ENCODE measurements at regions not wholly inside any gene's neighbourhood (a gene's known extent, or its start where the extent isn't known, plus 50 kb on each side); places are given as distances from the start of the nearest gene placed in this dataset.

- no peaks in the 10 kb centered on the region for H3K27me3 Mint-ChIP-seq
- H3K4me1 Mint-ChIP-seq: no peaks in the 10 kb centered on the region
- peaks cover 7% of the 10 kb centered on the region for H3K9me3 Mint-ChIP-seq
- DNase-seq (no peak), ATAC-seq (ENCODE audit: low read depth) (no peak)
- POLR2A ChIA-PET: no interaction called here
- peaks cover 2% of the 10 kb centered on the region for H3K36me3 Mint-ChIP-seq
- no peak overlapping the region for H3K4me3 Mint-ChIP-seq
- H3K27ac Mint-ChIP-seq: no peak overlapping the region
Observed at GRCh38 chr5:29852329-29852728, 1341.2 kb upstream of the CDH6 start.

- ATAC-seq (ENCODE audit: low read depth) (no peak), DNase-seq (no peak)
- POLR2A ChIA-PET: no interaction called here
- H3K27ac Mint-ChIP-seq: no peak overlapping the region
- no peaks in the 10 kb centered on the region for H3K4me1 Mint-ChIP-seq
- H3K27me3 Mint-ChIP-seq: no peaks in the 10 kb centered on the region
- peaks cover 3% of the 10 kb centered on the region for H3K9me3 Mint-ChIP-seq
- H3K36me3 Mint-ChIP-seq: peaks cover 2% of the 10 kb centered on the region
- H3K4me3 Mint-ChIP-seq: no peak overlapping the region
Observed at GRCh38 chr5:29845206-29845605, 1348.3 kb upstream of the CDH6 start.

DNA sequence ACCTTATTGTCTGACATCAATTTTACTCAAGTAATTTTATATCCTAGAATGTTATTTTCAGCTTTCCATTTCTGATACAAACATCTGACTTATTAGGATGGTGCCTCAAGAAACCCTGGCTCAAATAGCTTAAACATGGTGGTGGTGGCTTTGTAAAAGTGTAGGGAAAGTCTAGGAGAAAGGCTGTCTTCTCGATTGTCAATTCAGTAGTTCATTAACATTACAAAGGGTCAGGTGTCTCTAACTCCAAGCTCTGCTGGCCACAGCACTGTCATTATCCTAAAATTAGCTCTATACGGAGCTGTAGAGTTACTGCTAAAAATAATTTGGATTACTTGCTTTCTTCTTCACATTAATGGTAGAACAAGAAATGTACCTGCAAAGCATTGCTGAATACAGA lies 1360.1 kb upstream of the CDH6 start:
- Mint-ChIP-seq H3K27me3 (no peaks in the 10 kb centered on the region), H3K36me3 (no peaks in the 10 kb centered on the region), H3K4me3 (no peak overlapping the region), H3K27ac (no peak overlapping the region), H3K9me3 (peaks cover 3% of the 10 kb centered on the region), H3K4me1 (no peaks in the 10 kb centered on the region)
- no peak for DNase-seq
- POLR2A ChIA-PET: no interaction called here
- ATAC-seq (ENCODE audit: low read depth): no peak

GRCh38 chr5:29822521-29822920 lies 1371.0 kb upstream of the CDH6 start:
- Mint-ChIP-seq H3K4me1 (no peaks in the 10 kb centered on the region), H3K27ac (no peak overlapping the region), H3K36me3 (no peaks in the 10 kb centered on the region), H3K9me3 (peaks cover 4% of the 10 kb centered on the region), H3K4me3 (no peak overlapping the region), H3K27me3 (no peaks in the 10 kb centered on the region)
- DNase-seq: no peak
- POLR2A ChIA-PET: no interaction called here
- ATAC-seq (ENCODE audit: low read depth): no peak

- Mint-ChIP-seq H3K9me3 (peaks cover 1% of the 10 kb centered on the region), H3K4me3 (no peak overlapping the region), H3K27ac (no peak overlapping the region), H3K27me3 (no peaks in the 10 kb centered on the region), H3K36me3 (no peaks in the 10 kb centered on the region), H3K4me1 (no peaks in the 10 kb centered on the region)
- POLR2A ChIA-PET: no interaction called here
- ATAC-seq (ENCODE audit: low read depth) (no peak), DNase-seq (no peak)
Observed at GRCh38 chr5:29811914-29812679, 1381.4 kb upstream of the CDH6 start.

GRCh38 chr5:29805804-29806203 lies 1387.7 kb upstream of the CDH6 start:
- POLR2A ChIA-PET: no interaction called here
- Mint-ChIP-seq H3K27ac (no peak overlapping the region), H3K4me1 (no peaks in the 10 kb centered on the region)

GRCh38 chr5:29800752-29801151 lies 1392.7 kb upstream of the CDH6 start:
- Mint-ChIP-seq H3K27me3 (no peaks in the 10 kb centered on the region), H3K36me3 (no peaks in the 10 kb centered on the region), H3K4me1 (no peaks in the 10 kb centered on the region), H3K4me3 (no peak overlapping the region), H3K27ac (no peak overlapping the region), H3K9me3 (peaks cover 4% of the 10 kb centered on the region)
- POLR2A ChIA-PET: no interaction called here
- DNase-seq (no peak), ATAC-seq (ENCODE audit: low read depth) (no peak)

More at GRCh38 chr5:29805804-29806203, 1387.7 kb upstream of the CDH6 start:
- no peak for DNase-seq
- Mint-ChIP-seq H3K4me3 (no peak overlapping the region), H3K27me3 (no peaks in the 10 kb centered on the region), H3K36me3 (no peaks in the 10 kb centered on the region), H3K9me3 (peaks cover 4% of the 10 kb centered on the region)
- ATAC-seq (ENCODE audit: low read depth): no peak

DNA sequence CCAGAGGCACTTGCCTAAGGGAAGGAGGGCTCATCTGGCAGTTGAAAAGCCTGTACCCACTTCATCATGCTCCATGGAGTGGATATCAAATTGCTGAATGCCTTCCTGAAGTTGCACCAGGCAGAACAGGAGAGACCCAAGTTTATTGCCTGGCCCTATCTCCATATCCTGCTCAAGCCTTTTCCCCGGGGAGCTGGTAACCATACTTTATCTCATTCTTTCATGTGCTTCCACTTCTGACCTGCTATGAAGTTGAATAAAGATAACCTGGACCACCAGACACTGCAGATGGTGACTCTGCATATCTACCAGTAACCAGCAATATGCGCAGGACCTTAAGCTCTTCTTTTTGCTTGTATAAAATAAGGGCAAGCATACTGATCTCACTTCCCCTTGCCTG lies 1397.5 kb upstream of the CDH6 start:
- Mint-ChIP-seq H3K27ac (no peak overlapping the region), H3K36me3 (no peaks in the 10 kb centered on the region)
- POLR2A ChIA-PET: no interaction called here

DNA sequence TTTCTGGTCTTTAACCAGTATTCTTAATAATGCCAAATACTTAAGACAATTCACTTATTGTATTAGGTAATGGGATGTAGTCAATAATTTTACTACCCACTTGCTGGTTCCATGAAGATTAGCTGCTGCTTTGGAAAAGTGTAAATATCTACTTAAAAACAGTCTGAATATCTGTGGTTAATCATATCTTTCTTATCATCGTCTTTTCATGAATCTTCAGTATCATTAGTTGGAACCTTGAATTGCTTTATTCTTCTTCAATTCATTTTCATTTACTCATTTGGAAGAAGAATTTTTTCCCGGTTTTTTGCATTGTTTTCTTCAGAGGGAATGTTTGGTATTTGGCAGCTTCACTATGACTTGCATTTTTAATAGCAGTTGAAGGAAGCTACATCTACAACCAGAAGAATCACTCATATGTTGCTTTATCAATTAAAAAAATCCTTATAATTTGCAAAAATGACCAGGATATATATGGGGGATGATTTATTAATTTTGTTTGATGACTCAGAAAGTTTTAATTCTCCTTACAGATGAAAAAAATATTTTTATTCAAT lies 1398.3 kb upstream of the CDH6 start:
- Mint-ChIP-seq H3K27me3 (no peaks in the 10 kb centered on the region), H3K4me1 (no peaks in the 10 kb centered on the region), H3K9me3 (peaks cover 3% of the 10 kb centered on the region), H3K36me3 (no peaks in the 10 kb centered on the region), H3K4me3 (no peak overlapping the region), H3K27ac (no peak overlapping the region)
- DNase-seq (no peak), ATAC-seq (ENCODE audit: low read depth) (no peak)
- POLR2A ChIA-PET: no interaction called here

More for the DNA sequence above, 1397.5 kb upstream of the CDH6 start:
- peaks cover 3% of the 10 kb centered on the region for H3K9me3 Mint-ChIP-seq
- no peak for DNase-seq
- H3K4me1 Mint-ChIP-seq: no peaks in the 10 kb centered on the region
- H3K27me3 Mint-ChIP-seq: no peaks in the 10 kb centered on the region
- no peak for ATAC-seq (ENCODE audit: low read depth)
- H3K4me3 Mint-ChIP-seq: no peak overlapping the region

DNA sequence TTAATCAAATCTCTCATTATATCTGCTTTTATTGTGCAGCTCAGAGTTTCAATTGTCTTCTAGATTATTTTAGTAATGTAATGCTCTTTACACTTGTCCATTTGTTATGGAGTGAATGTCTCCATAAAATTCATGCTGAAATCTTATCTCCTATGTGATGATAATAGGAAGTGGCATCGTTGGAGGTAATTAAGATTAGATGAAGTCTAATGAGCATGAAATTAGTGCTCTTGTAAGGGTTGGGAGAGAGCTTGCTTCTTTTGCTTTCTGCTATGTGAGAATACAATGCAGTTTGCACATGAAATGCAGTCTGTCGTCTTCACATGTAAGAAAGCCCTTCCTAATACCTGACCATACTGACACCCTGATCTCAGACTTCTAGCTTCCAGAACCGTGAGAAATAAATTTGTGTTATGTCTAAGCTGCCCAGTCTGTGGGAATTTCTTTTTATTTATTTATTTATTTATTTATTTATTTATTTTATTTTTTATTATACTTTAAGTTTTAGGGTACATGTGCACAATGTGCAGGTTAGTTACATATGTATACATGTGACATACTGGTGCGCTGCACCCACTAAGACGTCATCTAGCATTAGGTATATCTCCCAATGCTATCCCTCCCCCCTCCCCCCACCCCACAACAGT lies 1399.2 kb upstream of the CDH6 start:
- ATAC-seq (ENCODE audit: low read depth): no peak
- no peaks in the 10 kb centered on the region for H3K36me3 Mint-ChIP-seq
- peaks cover 3% of the 10 kb centered on the region for H3K9me3 Mint-ChIP-seq
- H3K27ac Mint-ChIP-seq: no peak overlapping the region
- POLR2A ChIA-PET: no interaction called here
- no peaks in the 10 kb centered on the region for H3K27me3 Mint-ChIP-seq
- H3K4me3 Mint-ChIP-seq: no peak overlapping the region
- DNase-seq: no peak
- no peaks in the 10 kb centered on the region for H3K4me1 Mint-ChIP-seq

- H3K4me1 Mint-ChIP-seq: no peaks in the 10 kb centered on the region
- H3K4me3 Mint-ChIP-seq: no peak overlapping the region
- H3K9me3 Mint-ChIP-seq: peaks cover 6% of the 10 kb centered on the region
- POLR2A ChIA-PET: no interaction called here
- no peak overlapping the region for H3K27ac Mint-ChIP-seq
- ATAC-seq (ENCODE audit: low read depth) (no peak), DNase-seq (no peak)
- no peaks in the 10 kb centered on the region for H3K27me3 Mint-ChIP-seq
- no peaks in the 10 kb centered on the region for H3K36me3 Mint-ChIP-seq
Observed at GRCh38 chr5:29790281-29790680, 1403.2 kb upstream of the CDH6 start.

GRCh38 chr5:29780401-29780800 lies 1413.1 kb upstream of the CDH6 start:
- no peaks in the 10 kb centered on the region for H3K27me3 Mint-ChIP-seq
- no peak overlapping the region for H3K4me3 Mint-ChIP-seq
- no peak for DNase-seq
- H3K4me1 Mint-ChIP-seq: no peaks in the 10 kb centered on the region
- peaks cover 8% of the 10 kb centered on the region for H3K9me3 Mint-ChIP-seq
- no peak overlapping the region for H3K27ac Mint-ChIP-seq
- POLR2A ChIA-PET: no interaction called here
- no peak for ATAC-seq (ENCODE audit: low read depth)
- H3K36me3 Mint-ChIP-seq: no peaks in the 10 kb centered on the region

- POLR2A ChIA-PET: no interaction called here
Observed at GRCh38 chr5:29779141-29779540, 1414.3 kb upstream of the CDH6 start.

DNA sequence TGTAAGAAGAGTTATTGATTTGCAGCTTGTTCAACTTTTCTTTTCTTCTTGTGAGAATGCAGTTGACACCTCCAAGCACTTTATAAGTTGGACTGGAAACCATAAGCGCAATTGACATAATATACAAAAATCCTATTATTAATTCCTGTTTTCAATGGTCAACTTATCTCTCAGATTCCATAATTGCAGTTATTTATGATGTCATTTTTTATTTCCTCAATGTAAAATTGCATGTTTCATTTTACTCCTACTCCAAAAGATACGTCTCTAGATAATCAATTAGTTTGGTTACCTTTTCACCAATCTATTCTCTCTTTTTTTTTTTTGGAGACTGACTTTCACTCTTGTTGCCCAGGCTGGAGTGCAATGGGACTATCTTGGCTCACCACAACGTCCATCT lies 1416.1 kb upstream of the CDH6 start:
- Mint-ChIP-seq H3K9me3 (peaks cover 8% of the 10 kb centered on the region), H3K27ac (no peak overlapping the region), H3K4me3 (no peak overlapping the region), H3K36me3 (no peaks in the 10 kb centered on the region), H3K4me1 (no peaks in the 10 kb centered on the region), H3K27me3 (no peaks in the 10 kb centered on the region)
- POLR2A ChIA-PET: no interaction called here
- ATAC-seq (ENCODE audit: low read depth) (no peak), DNase-seq (no peak)

More at GRCh38 chr5:29779141-29779540, 1414.3 kb upstream of the CDH6 start:
- DNase-seq (no peak), ATAC-seq (ENCODE audit: low read depth) (no peak)
- Mint-ChIP-seq H3K27me3 (no peaks in the 10 kb centered on the region), H3K9me3 (peaks cover 5% of the 10 kb centered on the region), H3K27ac (no peak overlapping the region), H3K36me3 (no peaks in the 10 kb centered on the region), H3K4me3 (no peak overlapping the region), H3K4me1 (no peaks in the 10 kb centered on the region)

All from activated naive CD8-positive, alpha-beta T cell treated with anti-CD3 and anti-CD28 coated beads, Interleukin-2, amount 10 ng/mL, durations not matched to agents 7 days and 5 days (primary cell).